ENCODE measurements at regions not wholly inside any gene's neighbourhood (a gene's known extent, or its start where the extent isn't known, plus 50 kb on each side); places are given as distances from the start of the nearest gene placed in this dataset.

DNA sequence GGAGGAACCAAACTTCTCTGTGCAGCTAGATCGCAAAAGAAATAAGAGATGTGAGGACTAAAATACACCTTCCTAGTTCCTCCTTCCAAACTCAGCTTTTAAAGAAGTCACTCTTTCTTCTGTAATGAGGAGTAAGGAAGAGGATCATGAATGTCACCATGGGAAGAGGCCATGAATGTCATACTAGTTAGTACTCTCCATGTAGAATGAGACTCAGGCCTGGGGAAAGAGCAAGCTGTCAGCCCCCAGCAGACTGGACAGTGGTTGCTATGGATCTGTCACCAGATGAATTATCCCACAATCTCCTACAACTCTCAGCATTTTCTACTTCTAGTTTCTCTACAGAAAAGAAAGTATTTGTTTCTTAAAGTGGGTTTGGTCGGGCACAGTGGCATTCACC is 57.1 kb upstream of the PRDM8 start:
- in situ Hi-C loops (cut with MboI; ENCODE audit: low sequenced_read_pairs) (no loop called here), dilution Hi-C loops (cut with HindIII; ENCODE audit: low sequenced_read_pairs, unreplicated experiment) (no loop called here), intact Hi-C loops (cut with micrococcal nuclease) (no loop called here)
- Histone ChIP-seq H4K8ac (ENCODE audit: low read depth in 2 of 2, low read length in 2 of 2) (no peak overlapping the region), H3K18ac (ENCODE audit: low read depth, low read length) (peak overlapping the region; percentile 40; the same call in 1 of the 2 replicates), H3K4me3 (ENCODE audit: insufficient read depth, low read depth, low read length) (no peak overlapping the region), H3K9ac (ENCODE audit: low read depth, low read length) (no peak overlapping the region), H3K4me1 (ENCODE audit: control insufficient read depth, insufficient read depth, low read length) (peaks cover 3% of the 10 kb centered on the region), H3K9me3 (ENCODE audit: control insufficient read depth, insufficient read depth, low read length) (no peaks in the 10 kb centered on the region), H2BK20ac (ENCODE audit: low read depth, low read length) (peak overlapping the region; percentile 9; the same call in 1 of the 2 replicates), H3K27ac (ENCODE audit: insufficient read depth, low read length) (no peak overlapping the region), H3K36me3 (ENCODE audit: control insufficient read depth, insufficient read depth, low read length) (no peaks in the 10 kb centered on the region), H4K5ac (ENCODE audit: low read depth, low read length) (no peak overlapping the region), H3K14ac (replicated peaks; ENCODE audit: low read depth, low read length) (0 out of 2 replicates have a peak overlapping the region, but pooled peaks have one; percentile 4), H3K56ac (ENCODE audit: extremely low read depth, insufficient read depth, low read length) (no peak overlapping the region), H3K4me2 (ENCODE audit: low read depth, low read length) (no peak overlapping the region), H2AK9ac (replicated peaks; ENCODE audit: low read depth, low read length, poor library complexity) (no peak overlapping the region), H2AK5ac (ENCODE audit: low read depth, low read length) (no peak overlapping the region), H3K23ac (ENCODE audit: low read depth, low read length) (peak overlapping the region; percentile 12; the same call in 1 of the 2 replicates), H2BK120ac (ENCODE audit: low read depth, low read length) (no peak overlapping the region; the same call in 1 of the 2 replicates), H3K9me1 (ENCODE audit: insufficient read depth, low read length) (peaks cover 3% of the 10 kb centered on the region; the same call in 1 of the 2 replicates), H3K4ac (ENCODE audit: low read depth, low read length) (no peak overlapping the region), H3K27me3 (ENCODE audit: control insufficient read depth, insufficient read depth, low read length) (no peaks in the 10 kb centered on the region), H2AFZ (replicated peaks; ENCODE audit: low read length, poor library complexity) (no peak overlapping the region), H4K20me1 (ENCODE audit: insufficient read depth, low read length) (no peaks in the 10 kb centered on the region), H3K79me1 (ENCODE audit: low read depth in 1 of 2, low read length in 2 of 2) (no peaks in the 10 kb centered on the region), H4K91ac (ENCODE audit: insufficient read depth, low read depth, low read length) (no peak overlapping the region; the same call in 1 of the 2 replicates), H2BK15ac (ENCODE audit: low read depth, low read length) (peak overlapping the region; percentile 11; the same call in 1 of the 3 replicates), H2BK5ac (ENCODE audit: low read depth, low read length, poor library complexity, severe bottlenecking) (no peak overlapping the region)
- ChIA-PET CTCF (no interaction called here), POLR2A (ENCODE audit: unreplicated experiment) (no interaction called here)
- BruUV-seq (replicated peaks): no TSS peak
- ATAC-seq (ENCODE audit: low read depth) (no peak), DNase-seq (no peak)
- TF ChIP-seq CEBPB (IDR thresholded peaks at IDR 0.05; ENCODE audit: low read depth, low read length): no peak
- no peak for TF ChIP-seq CHD1 (IDR thresholded peaks at IDR 0.05; ENCODE audit: low read depth, low read length)
- no peak for TF ChIP-seq RAD21 (IDR thresholded peaks at IDR 0.05; ENCODE audit: low read length)
- no peak for TF ChIP-seq RFX5 (IDR thresholded peaks at IDR 0.05; ENCODE audit: low read depth, low read length)
- no peak for TF ChIP-seq NFE2L2 (IDR thresholded peaks at IDR 0.05; ENCODE audit: low read depth, low read length)
- WGBS, 2 experiments (ENCODE audit: extremely low coverage in 2 of 2, insufficient read length in 1 of 2): no CpG with 5 or more reads among the region's 2 CpGs

Data from IMR-90 (cell line).